BLaER1 treated with 17β-estradiol and CSF1 and Interleukin-3, amounts not matched to agents 10 nM and 100 nM (cell line): ENCODE measurements at regions not wholly inside any gene's neighbourhood (a gene's known extent, or its start where the extent isn't known, plus 50 kb on each side); places are given as distances from the start of the nearest gene placed in this dataset.

Experiments
- H3K27ac ChIP-seq, 11 experiments: shearing (Covaris generic); formaldehyde crosslinking; 2 replicates each; pipeline ENCODE4 v1.8.1; 2022
- H3K27me3 ChIP-seq, 11 experiments: shearing (Covaris generic); formaldehyde crosslinking; 2 replicates each; pipeline ENCODE4 v1.8.1; 2022
- H3K36me3 ChIP-seq, 11 experiments: shearing (Covaris generic); formaldehyde crosslinking; 2 replicates each; pipeline ENCODE4 v1.8.1; 2022
- H3K4me1 ChIP-seq, 10 experiments: shearing (Covaris generic); formaldehyde crosslinking; 2 replicates each; pipeline ENCODE4 v1.8.1; 2022
- H3K4me2 ChIP-seq, 11 experiments: shearing (Covaris generic); formaldehyde crosslinking; 2 replicates each; pipeline ENCODE4 v1.8.1; 2022
- H3K4me3 ChIP-seq, 10 experiments: shearing (Covaris generic); formaldehyde crosslinking; 2 replicates each; pipeline ENCODE4 v1.8.1; 2022
- H3K9ac ChIP-seq, 11 experiments: shearing (Covaris generic); formaldehyde crosslinking; 2 replicates each; pipeline ENCODE4 v1.8.1; 2022
- H3K9me3 ChIP-seq, 11 experiments: shearing (Covaris generic); formaldehyde crosslinking; replicated peaks in 1 of 11; 2 replicates each; pipeline ENCODE4 v1.8.1; 2022
- H4K20me1 ChIP-seq, 11 experiments: shearing (Covaris generic); formaldehyde crosslinking; 2 replicates each; pipeline ENCODE4 v1.8.1; 2022
- Cebpa-rat ChIP-seq, 11 experiments: shearing (Covaris generic); IDR thresholded peaks; 2 replicates each; pipeline ENCODE4 v1.8.1; 2022

DNA sequence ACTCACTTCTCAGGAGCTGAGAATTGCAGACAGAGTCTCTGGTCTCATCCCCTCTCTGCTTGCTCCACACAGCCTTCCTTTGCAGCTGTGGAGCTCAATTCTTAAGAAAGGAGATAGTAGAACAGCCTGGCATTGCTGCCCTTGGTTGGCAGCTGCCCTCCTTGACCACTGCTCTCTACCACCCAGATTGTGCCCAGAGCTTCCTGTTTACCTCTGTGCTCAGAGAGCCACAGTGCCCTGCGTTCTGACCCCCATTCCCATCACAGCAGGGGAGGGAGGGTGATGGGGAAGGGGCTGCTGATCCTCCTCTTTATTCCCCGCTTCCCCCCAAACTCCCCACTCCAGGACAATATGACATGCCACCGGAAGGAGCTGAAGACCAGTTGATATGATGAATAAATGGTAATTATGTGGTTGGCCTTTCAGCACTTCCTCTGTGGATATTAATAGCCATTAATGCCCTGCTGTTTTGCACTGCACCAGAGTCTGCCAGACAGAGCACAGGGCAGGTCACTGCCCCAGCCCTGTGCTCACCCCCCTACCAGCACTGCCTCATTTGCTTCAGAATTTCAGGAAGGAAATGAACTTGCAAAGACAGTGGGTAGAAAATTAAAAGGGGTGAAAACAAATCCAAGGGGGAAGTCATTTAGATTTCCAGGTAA is 426.8 kb upstream of the CADM1 start:
- Histone ChIP-seq H3K36me3 (no peaks in the 10 kb centered on the region), H3K27ac (peak overlapping the region in 9 of 11 experiments; percentile 7 to 74 (median 52); a peak in 15 of 22 replicates), H3K4me2 (peak overlapping the region; percentile 61 to 90 (median 77)), H3K27me3 (peaks cover 0 to 48% (median 0%) of the 10 kb centered on the region in 11 experiments; a peak in 4 of 22 replicates), H3K9me3 (no peaks in the 10 kb centered on the region), H3K4me1 (peaks cover 24 to 43% (median 27%) of the 10 kb centered on the region in 10 experiments), H4K20me1 (no peaks in the 10 kb centered on the region; a peak in 1 of 22 replicates), H3K9ac (peak overlapping the region in 2 of 11 experiments; percentile 21 to 50; a peak in 2 of 22 replicates), H3K4me3 (peak overlapping the region in 1 of 10 experiments; percentile 3; a peak in 2 of 20 replicates)
- no peak for TF ChIP-seq Cebpa-rat (IDR thresholded peaks at IDR 0.05)

DNA sequence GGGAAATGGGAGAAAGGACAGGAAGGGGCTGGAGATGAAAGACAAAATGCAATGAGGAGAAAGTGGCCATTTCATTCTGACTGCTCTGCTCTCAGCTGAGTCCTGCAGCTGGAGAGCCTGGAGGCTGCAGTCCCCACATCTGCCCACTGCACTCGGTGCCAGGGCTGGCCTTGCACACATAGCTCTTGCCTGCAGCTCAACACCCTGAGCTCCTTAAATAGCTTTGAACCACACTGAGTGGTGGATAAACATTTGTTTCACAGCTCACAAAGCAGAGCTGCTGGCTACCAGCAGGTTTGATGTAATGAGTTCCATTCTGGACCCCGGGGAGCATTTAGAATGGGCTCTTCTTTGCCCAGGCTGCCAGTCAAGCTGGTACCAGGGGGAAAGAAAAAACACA is 426.1 kb upstream of the CADM1 start:
- Histone ChIP-seq H3K27me3 (peaks cover 0 to 48% (median 0%) of the 10 kb centered on the region in 11 experiments; a peak in 4 of 22 replicates), H3K36me3 (no peaks in the 10 kb centered on the region), H3K27ac (peak overlapping the region in 6 of 11 experiments; percentile 38 to 74 (median 56); a peak in 10 of 22 replicates), H3K4me1 (peaks cover 24 to 48% (median 27%) of the 10 kb centered on the region in 10 experiments), H3K4me2 (peak overlapping the region; percentile 61 to 90 (median 77)), H3K4me3 (no peak overlapping the region), H4K20me1 (no peaks in the 10 kb centered on the region; a peak in 1 of 22 replicates), H3K9ac (peak overlapping the region in 2 of 11 experiments; percentile 21 to 50; a peak in 1 of 22 replicates), H3K9me3 (no peaks in the 10 kb centered on the region)
- TF ChIP-seq Cebpa-rat (IDR thresholded peaks at IDR 0.05): no peak

DNA sequence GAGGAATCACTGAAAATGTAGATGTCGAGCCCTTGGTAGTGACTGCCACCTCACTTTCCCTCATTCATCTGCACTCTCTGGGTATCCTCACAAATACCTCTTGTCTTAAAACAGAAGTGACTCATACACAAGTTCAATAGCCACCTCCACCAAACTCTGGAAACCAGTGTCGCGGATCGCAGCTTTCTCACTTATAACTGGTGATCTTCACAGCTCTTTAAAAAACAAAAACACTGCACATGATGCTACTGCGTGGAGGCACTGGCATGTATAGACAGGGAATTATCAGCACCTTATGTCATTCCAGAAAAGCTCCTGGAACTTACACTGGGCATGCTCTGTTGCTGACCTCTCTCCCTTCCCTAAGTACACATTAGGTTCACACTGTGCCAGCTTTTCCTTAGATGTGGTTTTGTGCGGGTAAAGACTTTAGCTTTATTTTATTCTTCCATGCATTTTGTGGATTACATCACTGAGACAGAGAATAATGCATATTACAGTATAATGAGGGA is 425.5 kb upstream of the CADM1 start:
- H3K27me3 ChIP-seq: peaks cover 0 to 48% (median 0%) of the 10 kb centered on the region in 11 experiments; a peak in 4 of 22 replicates
- H3K9me3 ChIP-seq: no peaks in the 10 kb centered on the region
- H3K4me1 ChIP-seq: peaks cover 24 to 54% (median 27%) of the 10 kb centered on the region in 10 experiments
- no peak for TF ChIP-seq Cebpa-rat (IDR thresholded peaks at IDR 0.05)
- H3K9ac ChIP-seq: no peak overlapping the region
- H3K4me3 ChIP-seq: no peak overlapping the region
- no peak overlapping the region for H3K27ac ChIP-seq
- H3K36me3 ChIP-seq: no peaks in the 10 kb centered on the region
- peak overlapping the region; percentile 61 to 90 (median 77); a peak in 20 of 22 replicates for H3K4me2 ChIP-seq
- no peaks in the 10 kb centered on the region; a peak in 1 of 22 replicates for H4K20me1 ChIP-seq

- H3K4me2 ChIP-seq: no peak overlapping the region
Measured at GRCh38 chr11:115928811-115929210, 424.6 kb upstream of the CADM1 start.

DNA sequence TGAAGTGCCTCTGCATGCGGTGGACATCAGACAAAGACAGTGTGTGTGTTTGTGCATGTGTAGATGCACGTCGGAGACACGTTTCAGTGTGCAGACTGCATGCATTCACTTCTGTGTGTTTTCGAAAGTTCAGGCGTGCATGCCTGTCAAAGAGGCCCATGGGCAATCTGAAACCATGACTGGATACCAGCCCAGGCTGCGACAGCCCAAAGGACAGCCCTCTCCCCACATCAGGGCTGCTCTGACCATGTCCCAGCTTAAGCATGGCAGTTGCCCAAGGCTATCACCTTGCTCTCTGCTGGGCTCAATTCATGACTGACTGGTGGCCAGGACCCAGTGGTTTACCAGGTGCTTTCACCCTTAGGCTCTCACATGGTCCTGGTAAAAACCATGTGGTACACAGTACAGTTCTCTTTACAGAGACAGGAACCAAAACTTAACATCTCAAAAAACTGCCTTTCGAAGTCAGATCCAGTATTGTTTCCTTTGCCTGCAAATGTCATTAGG is 423.7 kb upstream of the CADM1 start:
- Histone ChIP-seq H3K9ac (no peak overlapping the region), H3K9me3 (no peaks in the 10 kb centered on the region), H3K27ac (no peak overlapping the region), H3K4me2 (no peak overlapping the region), H4K20me1 (no peaks in the 10 kb centered on the region; a peak in 1 of 22 replicates), H3K27me3 (peaks cover 0 to 45% (median 0%) of the 10 kb centered on the region in 11 experiments; a peak in 4 of 22 replicates), H3K36me3 (no peaks in the 10 kb centered on the region), H3K4me3 (no peak overlapping the region), H3K4me1 (peaks cover 24 to 58% (median 27%) of the 10 kb centered on the region in 10 experiments)
- no peak for TF ChIP-seq Cebpa-rat (IDR thresholded peaks at IDR 0.05)

More at GRCh38 chr11:115928811-115929210, 424.6 kb upstream of the CADM1 start:
- Histone ChIP-seq H3K27me3 (peaks cover 0 to 45% (median 0%) of the 10 kb centered on the region in 11 experiments; a peak in 4 of 22 replicates), H3K9ac (no peak overlapping the region), H3K27ac (no peak overlapping the region), H4K20me1 (no peaks in the 10 kb centered on the region; a peak in 1 of 22 replicates), H3K9me3 (no peaks in the 10 kb centered on the region), H3K4me3 (no peak overlapping the region), H3K36me3 (no peaks in the 10 kb centered on the region), H3K4me1 (peaks cover 24 to 58% (median 27%) of the 10 kb centered on the region in 10 experiments)
- TF ChIP-seq Cebpa-rat (IDR thresholded peaks at IDR 0.05): no peak

- Histone ChIP-seq H3K27me3 (peaks cover 0 to 45% (median 0%) of the 10 kb centered on the region in 11 experiments; a peak in 4 of 22 replicates), H3K9me3 (no peaks in the 10 kb centered on the region), H4K20me1 (no peaks in the 10 kb centered on the region; a peak in 1 of 22 replicates), H3K9ac (no peak overlapping the region), H3K4me2 (peak overlapping the region in 2 of 11 experiments; percentile 12 to 30; a peak in 1 of 22 replicates), H3K4me3 (no peak overlapping the region), H3K4me1 (peaks cover 21 to 46% (median 26%) of the 10 kb centered on the region in 10 experiments), H3K27ac (no peak overlapping the region), H3K36me3 (no peaks in the 10 kb centered on the region)
- TF ChIP-seq Cebpa-rat (IDR thresholded peaks at IDR 0.05): no peak
Measured at GRCh38 chr11:115926601-115927000, 422.4 kb upstream of the CADM1 start.

DNA sequence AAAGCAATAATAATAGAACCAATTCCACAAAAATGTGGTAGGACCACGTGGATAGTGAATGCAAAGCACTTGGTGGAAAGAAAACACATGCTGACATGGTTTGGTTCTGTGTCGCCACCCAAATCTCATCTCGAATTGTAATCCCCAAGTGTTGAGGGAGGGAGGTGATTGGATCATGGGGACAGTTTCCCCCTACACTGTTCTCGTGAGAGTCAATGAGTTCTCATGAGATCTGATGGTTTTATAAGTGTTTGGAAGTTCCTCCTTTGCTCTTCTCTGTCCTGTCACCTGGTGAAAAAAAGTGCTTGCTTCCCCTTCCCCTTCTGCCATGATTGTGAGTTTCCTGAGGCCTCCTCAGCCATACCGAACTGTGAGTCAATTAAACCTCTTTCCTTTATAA is 421.9 kb upstream of the CADM1 start:
- Histone ChIP-seq H3K4me2 (peak overlapping the region in 2 of 11 experiments; percentile 12 to 30; a peak in 1 of 22 replicates), H3K27ac (no peak overlapping the region), H3K4me3 (no peak overlapping the region), H4K20me1 (no peaks in the 10 kb centered on the region; a peak in 1 of 22 replicates), H3K9me3 (no peaks in the 10 kb centered on the region), H3K9ac (no peak overlapping the region), H3K27me3 (peaks cover 0 to 45% (median 0%) of the 10 kb centered on the region in 11 experiments; a peak in 4 of 22 replicates), H3K4me1 (peaks cover 17 to 41% (median 21%) of the 10 kb centered on the region in 10 experiments), H3K36me3 (no peaks in the 10 kb centered on the region)
- TF ChIP-seq Cebpa-rat (IDR thresholded peaks at IDR 0.05): no peak

GRCh38 chr11:115925568-115926090 is 421.4 kb upstream of the CADM1 start:
- no peaks in the 10 kb centered on the region; a peak in 1 of 22 replicates for H4K20me1 ChIP-seq
- no peak overlapping the region for H3K4me3 ChIP-seq
- H3K36me3 ChIP-seq: no peaks in the 10 kb centered on the region
- no peak overlapping the region for H3K9ac ChIP-seq
- no peak for TF ChIP-seq Cebpa-rat (IDR thresholded peaks at IDR 0.05)
- peak overlapping the region in 2 of 11 experiments; percentile 23 to 40; a peak in 1 of 22 replicates for H3K4me2 ChIP-seq
- H3K9me3 ChIP-seq: no peaks in the 10 kb centered on the region
- peaks cover 11 to 36% (median 19%) of the 10 kb centered on the region in 10 experiments for H3K4me1 ChIP-seq
- H3K27me3 ChIP-seq: peaks cover 0 to 44% (median 0%) of the 10 kb centered on the region in 11 experiments; a peak in 4 of 22 replicates
- no peak overlapping the region for H3K27ac ChIP-seq
